ENCODE measurements at regions not wholly inside any gene's neighbourhood (a gene's known extent, or its start where the extent isn't known, plus 50 kb on each side); places are given as distances from the start of the nearest gene placed in this dataset.

GRCh38 chr2:194962254-194962653 lies 694.8 kb upstream of the SLC39A10 start:
- POLR2A ChIA-PET (ENCODE audit: unreplicated experiment), result no interaction called here
- H3K9me2 ChIP-seq (ENCODE audit: insufficient read depth), result no peaks in the 10 kb centered on the region
- no peaks in the 10 kb centered on the region for H4K20me1 ChIP-seq (ENCODE audit: insufficient read depth)
- H3K79me2 ChIP-seq (ENCODE audit: low read depth), result no peaks in the 10 kb centered on the region
- no peaks in the 10 kb centered on the region for H3K27me3 ChIP-seq (ENCODE audit: insufficient read depth, low read depth)
- no TSS peak for BruUV-seq (replicated peaks)
- H3F3A ChIP-seq (ENCODE audit: insufficient read depth, low read depth), result no peaks in the 10 kb centered on the region
- no peaks in the 10 kb centered on the region for H3K4me1 ChIP-seq (replicated peaks; ENCODE audit: insufficient read depth)
- no peak overlapping the region for H3K4me2 ChIP-seq
- no peak overlapping the region for H3K4me3 ChIP-seq
- CTCF ChIA-PET, result no interaction called here
- intact Hi-C loops (cut with micrococcal nuclease; ENCODE audit: unreplicated experiment), result no loop called here
- no peaks in the 10 kb centered on the region for H3K9me3 ChIP-seq (ENCODE audit: insufficient read depth, low read depth)
- no peak overlapping the region for H3K27ac ChIP-seq
- DNase-seq, result no peak
- no peaks in the 10 kb centered on the region for H3K36me3 ChIP-seq (ENCODE audit: low read depth)
- H2AFZ ChIP-seq, result no peak overlapping the region
- TF ChIP-seq EZH2 (IDR thresholded peaks at IDR 0.05; ENCODE audit: low read depth) (no peak), CTCF (conservative IDR thresholded peaks at IDR 0.05) (no peak)

- no peaks in the 10 kb centered on the region for H3K9me3 ChIP-seq (ENCODE audit: insufficient read depth, low read depth)
- ChIA-PET CTCF (no interaction called here), POLR2A (ENCODE audit: unreplicated experiment) (no interaction called here)
- intact Hi-C loops (cut with micrococcal nuclease; ENCODE audit: unreplicated experiment), result no loop called here
- no peak overlapping the region for H3K4me3 ChIP-seq
- no peak for DNase-seq
- no peaks in the 10 kb centered on the region for H3K79me2 ChIP-seq (ENCODE audit: low read depth)
- H4K20me1 ChIP-seq (ENCODE audit: insufficient read depth), result no peaks in the 10 kb centered on the region
- no peaks in the 10 kb centered on the region for H3K27me3 ChIP-seq (ENCODE audit: insufficient read depth, low read depth)
- no peak overlapping the region for H3K4me2 ChIP-seq
- H3K9me2 ChIP-seq (ENCODE audit: insufficient read depth), result no peaks in the 10 kb centered on the region
- no TSS peak for BruUV-seq (replicated peaks)
- no peak overlapping the region for H3K27ac ChIP-seq
- no peak for TF ChIP-seq EZH2 (IDR thresholded peaks at IDR 0.05; ENCODE audit: low read depth)
- no peak for TF ChIP-seq CTCF (conservative IDR thresholded peaks at IDR 0.05)
- no peaks in the 10 kb centered on the region for H3F3A ChIP-seq (ENCODE audit: insufficient read depth, low read depth)
- no peaks in the 10 kb centered on the region for H3K36me3 ChIP-seq (ENCODE audit: low read depth)
- H3K4me1 ChIP-seq (replicated peaks; ENCODE audit: insufficient read depth), result no peaks in the 10 kb centered on the region
- no peak overlapping the region for H2AFZ ChIP-seq
These were observed 702.8 kb upstream of the SLC39A10 start for GRCh38 chr2:194954218-194954617.

GRCh38 chr2:194946826-194947225 lies 710.2 kb upstream of the SLC39A10 start:
- H3K4me2 ChIP-seq, result no peak overlapping the region
- no peaks in the 10 kb centered on the region for H3K79me2 ChIP-seq (ENCODE audit: low read depth)
- intact Hi-C loops (cut with micrococcal nuclease; ENCODE audit: unreplicated experiment), result no loop called here
- no peaks in the 10 kb centered on the region for H3K36me3 ChIP-seq (ENCODE audit: low read depth)
- H3K4me1 ChIP-seq (replicated peaks; ENCODE audit: insufficient read depth), result no peaks in the 10 kb centered on the region
- no TSS peak for BruUV-seq (replicated peaks)
- POLR2A ChIA-PET (ENCODE audit: unreplicated experiment), result no interaction called here
- no peaks in the 10 kb centered on the region for H4K20me1 ChIP-seq (ENCODE audit: insufficient read depth)
- CTCF ChIA-PET, result no interaction called here
- H3K4me3 ChIP-seq, result no peak overlapping the region
- H3K9me3 ChIP-seq (ENCODE audit: insufficient read depth, low read depth), result no peaks in the 10 kb centered on the region
- DNase-seq, result no peak
- no peaks in the 10 kb centered on the region for H3K27me3 ChIP-seq (ENCODE audit: insufficient read depth, low read depth)
- H2AFZ ChIP-seq, result no peak overlapping the region
- H3K27ac ChIP-seq, result no peak overlapping the region
- no peaks in the 10 kb centered on the region for H3K9me2 ChIP-seq (ENCODE audit: insufficient read depth)
- no peaks in the 10 kb centered on the region for H3F3A ChIP-seq (ENCODE audit: insufficient read depth, low read depth)
- TF ChIP-seq EZH2 (IDR thresholded peaks at IDR 0.05; ENCODE audit: low read depth) (no peak), CTCF (conservative IDR thresholded peaks at IDR 0.05) (no peak)

Measured in PC-9 (cell line).